ENCODE measurements at regions not wholly inside any gene's neighbourhood (a gene's known extent, or its start where the extent isn't known, plus 50 kb on each side); places are given as distances from the start of the nearest gene placed in this dataset.

DNA sequence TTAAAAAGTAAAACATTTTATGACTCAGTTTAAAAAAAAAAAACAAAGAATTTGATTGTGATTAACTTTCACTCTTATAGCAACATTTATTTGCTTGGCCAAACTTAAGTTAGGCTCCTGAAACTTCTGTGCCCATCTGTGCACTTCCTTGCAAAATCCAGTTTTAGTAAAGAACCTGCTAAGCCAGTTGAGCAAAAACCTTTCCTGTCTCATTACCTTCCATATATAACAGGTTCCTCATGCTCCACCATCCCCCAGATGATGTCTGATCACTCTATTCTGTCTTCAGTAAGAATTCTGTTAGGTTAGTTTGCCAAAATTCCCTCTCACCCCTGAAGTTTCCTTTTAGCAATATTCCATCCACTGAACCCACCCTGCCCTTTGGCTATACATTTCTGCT is 1200.5 kb downstream of the C4orf33 start:
- Mint-ChIP-seq H3K36me3 (ENCODE audit: low read depth) (peaks cover 7% of the 10 kb centered on the region; the same call in 1 of the 2 replicates), H3K4me1 (ENCODE audit: low read depth) (no peaks in the 10 kb centered on the region), H3K9me3 (peaks cover 9% of the 10 kb centered on the region), H3K27ac (no peak overlapping the region), H3K4me3 (no peak overlapping the region), H3K27me3 (ENCODE audit: insufficient read depth) (no peaks in the 10 kb centered on the region)
- DNase-seq: no peak
- TF ChIP-seq, protein P1, sequence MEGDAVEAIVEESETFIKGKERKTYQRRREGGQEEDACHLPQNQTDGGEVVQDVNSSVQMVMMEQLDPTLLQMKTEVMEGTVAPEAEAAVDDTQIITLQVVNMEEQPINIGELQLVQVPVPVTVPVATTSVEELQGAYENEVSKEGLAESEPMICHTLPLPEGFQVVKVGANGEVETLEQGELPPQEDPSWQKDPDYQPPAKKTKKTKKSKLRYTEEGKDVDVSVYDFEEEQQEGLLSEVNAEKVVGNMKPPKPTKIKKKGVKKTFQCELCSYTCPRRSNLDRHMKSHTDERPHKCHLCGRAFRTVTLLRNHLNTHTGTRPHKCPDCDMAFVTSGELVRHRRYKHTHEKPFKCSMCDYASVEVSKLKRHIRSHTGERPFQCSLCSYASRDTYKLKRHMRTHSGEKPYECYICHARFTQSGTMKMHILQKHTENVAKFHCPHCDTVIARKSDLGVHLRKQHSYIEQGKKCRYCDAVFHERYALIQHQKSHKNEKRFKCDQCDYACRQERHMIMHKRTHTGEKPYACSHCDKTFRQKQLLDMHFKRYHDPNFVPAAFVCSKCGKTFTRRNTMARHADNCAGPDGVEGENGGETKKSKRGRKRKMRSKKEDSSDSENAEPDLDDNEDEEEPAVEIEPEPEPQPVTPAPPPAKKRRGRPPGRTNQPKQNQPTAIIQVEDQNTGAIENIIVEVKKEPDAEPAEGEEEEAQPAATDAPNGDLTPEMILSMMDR (IDR thresholded peaks at IDR 0.05): no peak

DNA sequence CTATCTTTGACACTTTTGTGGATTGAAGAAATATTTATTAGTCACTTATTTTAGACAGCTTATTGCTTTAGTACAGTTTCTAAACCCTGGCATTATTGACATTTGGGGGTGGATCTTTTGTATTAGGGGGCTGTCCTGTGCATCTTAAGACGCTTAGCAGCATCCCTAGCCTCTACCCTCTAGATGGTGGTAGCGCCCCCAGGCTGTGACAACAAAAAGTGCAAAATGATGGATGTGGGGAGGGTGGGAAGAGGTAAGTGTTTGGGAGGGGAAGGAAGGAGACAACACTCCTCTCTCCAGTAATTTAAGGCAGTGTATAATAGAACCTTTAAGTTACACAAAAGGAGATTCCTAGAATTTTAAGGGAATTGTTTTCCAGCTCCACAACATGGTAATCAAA is 1210.6 kb downstream of the C4orf33 start:
- Mint-ChIP-seq H3K36me3 (ENCODE audit: low read depth) (no peaks in the 10 kb centered on the region), H3K4me1 (ENCODE audit: low read depth) (no peaks in the 10 kb centered on the region), H3K27ac (no peak overlapping the region), H3K9me3 (no peaks in the 10 kb centered on the region), H3K4me3 (no peak overlapping the region), H3K27me3 (ENCODE audit: insufficient read depth) (no peaks in the 10 kb centered on the region)
- TF ChIP-seq, protein P1 (IDR thresholded peaks at IDR 0.05): no peak; the same call in 1 of the 2 replicates
- DNase-seq: no peak

DNA sequence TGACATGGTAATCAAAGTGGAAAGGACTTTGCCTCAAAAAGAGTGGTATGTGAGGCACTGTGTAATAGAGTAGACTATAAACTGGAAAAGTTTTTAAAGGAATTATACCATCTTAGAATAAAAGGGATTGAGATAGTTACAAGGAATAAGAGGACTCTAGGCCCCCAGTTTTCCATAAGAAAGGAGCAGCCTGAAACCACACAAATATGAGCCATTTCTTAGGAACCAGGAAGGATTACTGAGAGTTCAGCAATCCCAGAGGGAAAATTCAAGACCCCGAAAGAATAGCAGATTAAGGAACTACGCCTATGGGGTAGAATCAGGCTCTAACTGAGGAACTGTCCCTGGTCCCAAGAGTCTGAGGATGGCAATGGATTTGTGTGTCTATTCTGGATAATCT is 1213.3 kb downstream of the C4orf33 start:
- Mint-ChIP-seq H3K27ac (no peak overlapping the region), H3K27me3 (ENCODE audit: insufficient read depth) (no peaks in the 10 kb centered on the region), H3K4me1 (ENCODE audit: low read depth) (no peaks in the 10 kb centered on the region), H3K9me3 (no peaks in the 10 kb centered on the region), H3K4me3 (no peak overlapping the region), H3K36me3 (ENCODE audit: low read depth) (no peaks in the 10 kb centered on the region)
- no peak for DNase-seq
- TF ChIP-seq, protein P1 (IDR thresholded peaks at IDR 0.05): no peak

DNA sequence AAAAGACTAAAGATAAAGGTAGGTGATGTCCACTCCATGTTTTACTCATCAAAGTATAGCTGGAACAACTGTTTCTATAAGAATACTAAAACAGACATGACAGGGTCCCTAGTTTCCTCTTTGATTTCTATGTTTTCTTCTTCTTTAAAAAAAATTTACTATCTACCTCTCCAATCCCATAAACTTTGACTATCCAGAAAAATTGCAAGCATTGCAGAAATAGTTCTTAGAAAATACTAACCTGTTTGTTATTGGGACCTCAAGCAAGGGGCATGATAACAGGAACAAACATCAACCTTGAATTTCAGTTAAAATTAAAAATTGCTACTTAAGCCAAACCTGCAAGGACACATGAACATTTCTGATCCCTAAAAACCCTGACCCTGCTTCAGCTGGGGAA is 1226.5 kb downstream of the C4orf33 start:
- no peak overlapping the region for H3K27ac Mint-ChIP-seq
- H3K27me3 Mint-ChIP-seq (ENCODE audit: insufficient read depth): peaks cover 2% of the 10 kb centered on the region; the same call in 1 of the 2 replicates
- DNase-seq: no peak
- no peaks in the 10 kb centered on the region for H3K4me1 Mint-ChIP-seq (ENCODE audit: low read depth)
- H3K4me3 Mint-ChIP-seq: no peak overlapping the region
- no peaks in the 10 kb centered on the region for H3K36me3 Mint-ChIP-seq (ENCODE audit: low read depth)
- H3K9me3 Mint-ChIP-seq: no peaks in the 10 kb centered on the region
- TF ChIP-seq, protein P1 (IDR thresholded peaks at IDR 0.05): no peak

DNA sequence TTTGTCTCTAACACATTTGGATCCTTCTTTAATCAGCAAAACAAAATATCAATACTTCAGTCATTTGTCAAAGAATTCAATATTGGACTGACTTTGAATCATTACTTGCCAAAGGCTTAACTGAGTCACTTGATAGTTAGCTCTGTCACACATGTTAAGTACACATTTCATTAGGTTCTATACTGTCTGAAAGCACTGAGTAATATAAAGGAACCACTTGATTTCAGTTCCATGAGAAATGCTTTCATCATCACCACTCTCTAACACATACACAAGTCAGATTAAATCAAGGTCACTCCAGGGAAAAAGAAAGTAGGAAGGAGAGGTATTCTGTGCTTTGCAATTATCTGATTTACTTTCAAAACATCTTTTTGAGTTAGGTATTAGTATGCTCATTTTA is 1233.1 kb downstream of the C4orf33 start:
- H3K27ac Mint-ChIP-seq: no peak overlapping the region
- H3K4me1 Mint-ChIP-seq (ENCODE audit: low read depth): peaks cover 4% of the 10 kb centered on the region; the same call in 1 of the 2 replicates
- TF ChIP-seq, protein P1 (IDR thresholded peaks at IDR 0.05): no peak
- no peaks in the 10 kb centered on the region for H3K9me3 Mint-ChIP-seq
- no peak overlapping the region for H3K4me3 Mint-ChIP-seq
- H3K36me3 Mint-ChIP-seq (ENCODE audit: low read depth): no peaks in the 10 kb centered on the region
- no peak for DNase-seq
- H3K27me3 Mint-ChIP-seq (ENCODE audit: insufficient read depth): no peaks in the 10 kb centered on the region; the same call in 1 of the 2 replicates

DNA sequence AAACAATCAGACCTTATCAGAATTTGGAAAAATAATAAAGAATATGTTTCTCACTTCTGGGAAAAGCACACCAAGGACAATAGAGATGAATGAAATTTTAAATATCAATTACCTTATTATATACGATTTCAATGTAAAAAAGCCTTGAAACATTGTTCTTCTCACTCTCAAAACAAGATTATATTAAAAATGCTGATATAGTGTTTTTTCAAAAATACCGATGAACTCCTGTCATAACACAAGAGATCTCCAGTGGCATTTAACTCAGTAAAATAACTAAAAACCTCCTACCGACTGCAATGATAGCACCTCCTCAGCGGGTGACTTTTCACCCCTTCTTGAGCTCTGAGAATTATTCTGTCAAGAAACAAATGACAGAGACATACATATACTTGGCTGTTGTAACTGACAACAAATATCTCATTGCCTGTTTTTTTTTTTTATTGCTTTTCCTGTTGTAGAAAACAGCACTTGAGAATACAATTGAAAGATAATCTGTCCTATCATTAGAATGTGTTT is 1237.3 kb downstream of the C4orf33 start:
- no peaks in the 10 kb centered on the region; the same call in 1 of the 2 replicates for H3K27me3 Mint-ChIP-seq (ENCODE audit: insufficient read depth)
- H3K9me3 Mint-ChIP-seq: no peaks in the 10 kb centered on the region
- no peak overlapping the region for H3K4me3 Mint-ChIP-seq
- peaks cover 4% of the 10 kb centered on the region; the same call in 1 of the 2 replicates for H3K4me1 Mint-ChIP-seq (ENCODE audit: low read depth)
- TF ChIP-seq, protein P1 (IDR thresholded peaks at IDR 0.05): no peak
- H3K36me3 Mint-ChIP-seq (ENCODE audit: low read depth): no peaks in the 10 kb centered on the region
- H3K27ac Mint-ChIP-seq: no peak overlapping the region
- no peak for DNase-seq
